Left ventricle myocardium inferior (tissue), 1 donor: ENCODE measurements at regions not wholly inside any gene's neighbourhood (a gene's known extent, or its start where the extent isn't known, plus 50 kb on each side); places are given as distances from the start of the nearest gene placed in this dataset.

Experiments
- DNase-seq: peaks from one replicate; pipeline ENCODE4 v3.0.0-alpha.2; 2020
- H3K27ac ChIP-seq: fragments of 200-600 bp; replicated peaks from 2 replicates; pipeline ENCODE4 v1.8.0; 2021
- H3K27me3 ChIP-seq: fragments of 200-600 bp; 2 replicates; pipeline ENCODE4 v1.8.0; 2021; ENCODE audit warnings: low read depth
- H3K36me3 ChIP-seq: fragments of 200-600 bp; 2 replicates; pipeline ENCODE4 v1.8.0; 2021
- H3K4me1 ChIP-seq: fragments of 200-600 bp; 2 replicates; pipeline ENCODE4 v1.8.0; 2021
- H3K4me3 ChIP-seq: fragments of 200-600 bp; 2 replicates; pipeline ENCODE4 v1.8.0; 2021; ENCODE audit warnings: mild to moderate bottlenecking, moderate library complexity
- H3K9me3 ChIP-seq: fragments of 200-600 bp; replicated peaks from 2 replicates; pipeline ENCODE4 v1.8.0; 2021
- CTCF ChIP-seq: fragments of 200-600 bp; IDR thresholded peaks from 2 replicates; pipeline ENCODE4 v1.8.0; 2021; ENCODE audit warnings: antibody characterized with exemption, mild to moderate bottlenecking, borderline replicate concordance
- intact Hi-C: fragments of 100-400 bp; cut with micrococcal nuclease; formaldehyde crosslinking; loops from one replicate; pipeline ENCODE4 v1.11.0; 2022
- donor health status: DM: no; HTN: yes; CAD: no; lungs with severe emphysema.

- TF ChIP-seq CTCF = no peak
- Histone ChIP-seq H3K9me3 (peaks cover 34% of the 10 kb centered on the region), H3K4me1 (no peaks in the 10 kb centered on the region), H3K4me3 (no peak overlapping the region), H3K27ac (no peak overlapping the region), H3K36me3 (no peaks in the 10 kb centered on the region), H3K27me3 (no peaks in the 10 kb centered on the region)
- DNase-seq = no peak
- intact Hi-C loops = no loop called here
Observed at GRCh38 chr2:77807531-77808215, 285.5 kb upstream of the LRRTM4 start.

- intact Hi-C loops = no loop called here
- no peak overlapping the region for H3K27ac ChIP-seq
- no peak for DNase-seq
- TF ChIP-seq CTCF = no peak
- no peak overlapping the region for H3K4me3 ChIP-seq
- no peaks in the 10 kb centered on the region for H3K27me3 ChIP-seq
- H3K4me1 ChIP-seq = no peaks in the 10 kb centered on the region
- no peaks in the 10 kb centered on the region for H3K36me3 ChIP-seq
- peaks cover 37% of the 10 kb centered on the region for H3K9me3 ChIP-seq
Observed at GRCh38 chr2:77808599-77808998, 286.4 kb upstream of the LRRTM4 start.

- DNase-seq = no peak
Observed at GRCh38 chr2:77813599-77813998, 291.4 kb upstream of the LRRTM4 start.

GRCh38 chr2:77816618-77817017 is 294.4 kb upstream of the LRRTM4 start:
- no peak for DNase-seq
- intact Hi-C loops = no loop called here
- H3K27ac ChIP-seq = no peak overlapping the region
- no peak overlapping the region for H3K4me3 ChIP-seq
- no peaks in the 10 kb centered on the region for H3K36me3 ChIP-seq
- no peak for TF ChIP-seq CTCF
- no peaks in the 10 kb centered on the region for H3K27me3 ChIP-seq
- H3K4me1 ChIP-seq = no peaks in the 10 kb centered on the region
- H3K9me3 ChIP-seq = peaks cover 14% of the 10 kb centered on the region

More at GRCh38 chr2:77813599-77813998, 291.4 kb upstream of the LRRTM4 start:
- intact Hi-C loops = no loop called here
- Histone ChIP-seq H3K27me3 (no peaks in the 10 kb centered on the region), H3K27ac (no peak overlapping the region), H3K4me1 (no peaks in the 10 kb centered on the region), H3K4me3 (no peak overlapping the region), H3K36me3 (no peaks in the 10 kb centered on the region), H3K9me3 (peaks cover 33% of the 10 kb centered on the region)
- no peak for TF ChIP-seq CTCF

- H3K27me3 ChIP-seq = no peaks in the 10 kb centered on the region
- H3K36me3 ChIP-seq = no peaks in the 10 kb centered on the region
- DNase-seq = no peak
- no peak for TF ChIP-seq CTCF
- intact Hi-C loops = no loop called here
- no peaks in the 10 kb centered on the region for H3K9me3 ChIP-seq
- H3K4me1 ChIP-seq = no peaks in the 10 kb centered on the region
- no peak overlapping the region for H3K27ac ChIP-seq
- H3K4me3 ChIP-seq = no peak overlapping the region
Observed at GRCh38 chr2:77818186-77818585, 296.0 kb upstream of the LRRTM4 start.

- Histone ChIP-seq H3K36me3 (no peaks in the 10 kb centered on the region), H3K4me1 (no peaks in the 10 kb centered on the region), H3K9me3 (peaks cover 27% of the 10 kb centered on the region), H3K27ac (no peak overlapping the region), H3K27me3 (no peaks in the 10 kb centered on the region), H3K4me3 (no peak overlapping the region)
- no peak for DNase-seq
- no peak for TF ChIP-seq CTCF
- intact Hi-C loops = no loop called here
Observed at GRCh38 chr2:77823028-77823427, 300.9 kb upstream of the LRRTM4 start.
